Eye (tissue), 1 donor: ENCODE measurements at regions not wholly inside any gene's neighbourhood (a gene's known extent, or its start where the extent isn't known, plus 50 kb on each side); places are given as distances from the start of the nearest gene placed in this dataset.

Experiments
- DNase-seq: peaks from one replicate; pipeline ENCODE4 v3.0.0-alpha.2; 2015

DNA sequence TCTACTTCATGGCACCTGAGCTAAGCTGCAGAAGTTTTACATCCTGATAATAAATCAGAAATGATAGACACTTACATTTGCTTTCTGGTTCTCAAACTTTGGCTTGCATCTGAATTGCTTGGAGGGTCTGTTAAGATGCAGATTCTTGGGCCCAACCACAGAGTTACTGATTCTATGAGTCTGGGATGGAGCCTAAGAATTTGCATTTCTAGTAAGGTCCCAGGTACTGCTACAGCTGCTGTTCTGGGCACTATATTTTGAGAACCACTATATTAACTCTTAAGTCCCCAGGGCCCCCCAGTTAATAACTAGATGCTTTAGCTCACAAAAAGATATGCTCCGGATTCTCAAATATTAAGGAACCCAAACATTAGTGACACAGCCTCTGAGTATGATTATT, 69.8 kb upstream of the DAB2 start:
- no peak for DNase-seq

DNA sequence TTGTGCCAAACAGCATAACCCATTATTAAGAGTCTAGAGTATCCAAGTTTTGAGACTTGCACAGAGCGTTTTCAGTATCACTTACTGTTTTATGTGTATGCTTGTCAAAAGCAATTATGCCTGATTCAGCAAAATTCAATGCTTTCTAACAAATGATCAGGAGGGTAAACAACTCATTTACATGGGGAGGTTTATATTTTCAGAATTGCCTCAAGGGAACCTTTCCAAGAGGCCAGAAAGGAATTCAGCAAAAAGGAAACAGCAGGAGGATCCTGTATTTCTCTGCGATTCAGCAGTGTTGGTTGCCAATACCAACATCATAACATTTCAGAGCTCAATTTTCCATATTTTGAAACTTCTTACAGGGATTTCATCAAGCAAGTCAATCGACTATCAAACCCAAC, 69.3 kb upstream of the DAB2 start:
- peak; percentile 87 for DNase-seq

DNA sequence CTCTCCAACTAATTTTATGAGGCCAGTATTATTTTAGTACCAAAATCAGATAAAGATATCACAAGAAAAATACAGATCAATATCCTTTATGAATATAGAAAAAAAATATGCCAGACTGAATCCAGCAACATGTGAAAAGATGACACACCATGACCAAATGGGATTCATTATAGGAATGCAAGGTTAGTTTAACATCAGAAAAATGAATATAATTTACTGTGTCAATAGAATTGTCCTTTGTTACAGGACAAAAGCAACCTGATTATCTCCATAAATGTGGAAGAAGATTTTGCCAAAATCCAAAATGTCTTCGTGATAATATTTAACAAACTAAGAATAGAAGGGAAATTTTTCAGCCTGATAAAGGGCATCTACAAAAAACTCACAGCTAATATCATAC, 66.4 kb upstream of the DAB2 start:
- no peak for DNase-seq

DNA sequence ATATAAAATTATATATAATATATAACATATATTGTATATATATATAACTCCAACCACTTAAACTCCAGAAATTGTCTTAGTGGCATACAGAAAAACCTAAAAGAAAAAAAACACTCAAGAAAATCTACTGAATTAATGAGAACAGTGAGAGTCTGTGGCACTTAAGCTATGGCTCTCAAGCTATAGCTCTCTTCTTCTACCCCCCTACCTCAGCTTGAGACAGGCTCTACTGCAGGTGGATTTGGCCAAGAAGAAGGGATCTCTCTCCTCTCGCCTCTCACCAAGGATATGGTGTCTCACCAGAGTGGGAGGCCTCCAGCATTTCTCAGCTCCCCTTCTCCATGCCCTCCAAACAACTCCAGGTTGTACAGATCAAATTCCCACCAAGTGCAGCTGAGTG, 64.5 kb upstream of the DAB2 start:
- DNase-seq: no peak

DNA sequence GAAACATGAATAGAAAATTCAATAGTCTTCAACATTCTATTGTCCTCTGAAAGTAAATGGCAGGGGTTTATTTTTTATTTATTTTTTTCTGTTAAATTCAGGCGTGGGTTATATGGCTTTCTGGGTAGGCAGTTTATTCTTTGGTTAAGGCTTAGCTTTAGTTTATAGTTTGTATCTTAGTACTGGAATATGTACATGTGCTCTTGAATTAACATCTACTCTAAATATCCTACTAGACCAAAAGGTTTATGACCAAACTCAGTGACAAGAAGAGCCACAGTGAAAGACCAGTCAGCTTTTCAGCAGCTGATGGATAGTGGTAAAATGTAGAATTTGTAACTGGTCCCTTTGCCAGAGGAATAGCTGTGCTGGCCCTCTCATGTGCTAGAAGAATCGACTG, 62.0 kb upstream of the DAB2 start:
- no peak for DNase-seq

DNA sequence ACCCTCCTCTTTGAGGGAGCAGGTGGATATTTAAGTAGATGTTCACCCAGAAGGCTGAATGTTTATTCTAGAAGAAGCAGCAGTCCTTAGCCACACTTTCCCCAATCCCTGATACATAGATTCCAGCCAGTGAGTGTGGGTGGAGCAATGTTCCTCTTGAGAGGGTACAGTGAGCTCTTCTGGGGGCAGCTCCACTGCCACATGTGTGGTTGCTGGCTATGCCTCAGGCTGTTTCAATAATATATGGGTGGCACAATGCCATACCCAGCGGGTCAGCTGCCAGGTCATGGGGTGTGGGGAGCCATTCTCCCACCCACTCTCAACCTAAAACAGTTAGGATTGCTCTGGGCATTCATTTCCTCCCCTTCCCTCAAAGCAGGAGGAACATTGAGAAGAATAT, 61.6 kb upstream of the DAB2 start:
- DNase-seq: no peak

DNA sequence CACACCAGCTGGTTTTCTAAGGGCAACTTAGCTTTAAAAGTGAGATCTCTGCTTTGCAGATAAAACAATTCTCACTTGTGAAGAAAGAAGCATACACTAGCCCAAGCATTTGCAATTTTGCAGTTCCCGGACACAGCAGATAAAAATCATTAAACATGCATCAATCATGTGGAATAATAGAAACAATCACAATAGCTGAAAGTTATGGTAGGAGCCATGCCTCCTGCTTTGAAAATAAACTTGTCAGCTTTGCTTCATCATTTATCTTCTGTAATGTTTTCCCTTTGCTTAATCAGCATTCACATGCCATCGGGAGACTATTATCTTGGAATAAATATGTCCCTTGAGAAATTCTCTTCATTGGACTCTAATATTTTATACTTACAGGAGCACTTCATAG, 60.3 kb upstream of the DAB2 start:
- DNase-seq: no peak

DNA sequence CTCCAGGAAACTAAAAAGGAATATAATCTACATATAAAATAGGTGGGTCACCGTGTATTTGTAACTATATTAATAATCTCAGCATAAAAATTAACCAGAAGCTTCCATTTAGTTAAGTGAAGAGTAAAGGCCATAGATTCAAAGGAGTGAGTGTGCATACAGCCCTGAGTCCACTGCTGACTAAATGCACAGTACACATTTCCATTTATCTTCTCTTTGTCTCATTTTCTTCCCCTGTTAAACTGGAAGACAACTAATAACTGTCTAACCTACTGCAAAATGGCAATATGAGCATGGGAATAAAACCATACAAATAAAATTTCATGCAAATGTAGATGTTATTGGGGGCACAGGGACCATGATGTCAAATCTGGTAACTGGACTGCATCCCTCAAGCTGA, 59.9 kb upstream of the DAB2 start:
- no peak for DNase-seq

DNA sequence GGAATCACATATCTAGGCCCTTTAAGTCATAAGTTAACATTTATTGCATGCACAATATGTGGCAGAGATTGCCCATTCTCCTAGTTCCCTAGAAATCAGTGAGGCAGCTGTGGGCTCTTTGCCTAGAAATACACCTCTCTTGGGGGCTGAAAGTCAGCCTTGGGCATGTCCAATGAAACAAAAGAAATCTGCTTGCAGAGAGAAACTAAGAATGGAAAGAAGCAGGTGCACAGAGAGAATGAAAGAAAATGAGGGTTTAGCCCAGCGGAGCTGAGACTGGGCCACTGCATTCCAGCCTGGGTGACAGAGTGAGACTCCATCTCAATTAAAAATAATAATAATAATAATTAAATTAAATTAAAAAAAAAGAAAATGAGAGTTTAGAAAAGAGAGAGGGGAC, 57.3 kb upstream of the DAB2 start:
- DNase-seq: no peak

DNA sequence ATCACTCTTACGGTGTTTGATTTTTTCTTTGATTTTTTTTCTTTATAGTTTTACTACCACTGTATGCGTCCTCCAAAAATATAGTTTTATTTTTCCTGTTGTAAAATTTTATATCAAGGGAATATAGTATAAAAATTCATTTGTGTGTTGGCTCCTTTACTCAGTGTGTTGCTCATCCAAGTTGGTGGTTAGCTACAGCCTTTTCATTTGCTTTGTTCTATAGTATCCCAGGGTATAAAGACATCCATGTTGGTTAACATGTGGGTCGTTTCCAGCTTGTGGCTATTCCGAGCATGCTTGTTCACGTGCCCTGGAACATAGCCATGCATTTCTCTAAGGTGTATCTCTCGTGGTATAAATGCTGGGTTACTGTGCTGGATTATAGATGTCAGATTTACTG, 54.8 kb upstream of the DAB2 start:
- DNase-seq: no peak

DNA sequence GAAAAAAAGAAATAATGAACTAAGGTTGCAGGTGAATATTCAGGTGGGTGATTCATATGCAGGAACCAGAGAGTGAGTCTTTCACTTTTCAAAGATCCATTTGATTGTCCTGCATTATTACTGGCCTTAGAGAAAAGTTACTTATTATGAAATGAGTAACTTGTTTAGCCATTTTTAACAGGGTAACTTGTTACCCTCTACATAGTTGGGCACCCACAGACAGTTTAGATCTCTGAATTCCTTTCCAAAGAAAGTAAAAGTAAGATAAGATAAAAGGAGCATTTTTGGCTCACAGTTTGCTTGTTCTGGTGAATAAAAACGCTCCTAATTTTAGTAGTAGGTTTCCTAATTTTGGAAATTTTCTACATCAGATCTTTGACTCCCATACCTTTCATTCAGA, 54.1 kb upstream of the DAB2 start:
- no peak for DNase-seq

DNA sequence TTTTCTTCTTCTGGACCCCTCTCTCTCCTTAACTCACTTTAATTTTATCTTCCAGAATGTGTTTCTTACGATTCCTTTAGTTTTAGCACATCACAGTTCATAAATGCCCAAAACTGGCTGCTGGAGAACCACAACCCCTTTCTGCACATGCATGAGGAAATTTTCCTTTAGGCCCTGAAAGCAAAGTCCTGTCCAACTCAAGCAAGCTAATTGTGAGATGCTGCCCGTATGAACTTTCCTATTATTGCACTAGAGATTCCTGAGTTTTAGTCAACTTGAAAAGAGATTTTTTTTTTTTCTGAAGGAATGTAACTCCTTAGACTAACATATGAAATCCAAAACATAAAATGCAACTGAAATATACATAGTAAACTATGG, 52.1 kb upstream of the DAB2 start:
- DNase-seq: no peak

DNA sequence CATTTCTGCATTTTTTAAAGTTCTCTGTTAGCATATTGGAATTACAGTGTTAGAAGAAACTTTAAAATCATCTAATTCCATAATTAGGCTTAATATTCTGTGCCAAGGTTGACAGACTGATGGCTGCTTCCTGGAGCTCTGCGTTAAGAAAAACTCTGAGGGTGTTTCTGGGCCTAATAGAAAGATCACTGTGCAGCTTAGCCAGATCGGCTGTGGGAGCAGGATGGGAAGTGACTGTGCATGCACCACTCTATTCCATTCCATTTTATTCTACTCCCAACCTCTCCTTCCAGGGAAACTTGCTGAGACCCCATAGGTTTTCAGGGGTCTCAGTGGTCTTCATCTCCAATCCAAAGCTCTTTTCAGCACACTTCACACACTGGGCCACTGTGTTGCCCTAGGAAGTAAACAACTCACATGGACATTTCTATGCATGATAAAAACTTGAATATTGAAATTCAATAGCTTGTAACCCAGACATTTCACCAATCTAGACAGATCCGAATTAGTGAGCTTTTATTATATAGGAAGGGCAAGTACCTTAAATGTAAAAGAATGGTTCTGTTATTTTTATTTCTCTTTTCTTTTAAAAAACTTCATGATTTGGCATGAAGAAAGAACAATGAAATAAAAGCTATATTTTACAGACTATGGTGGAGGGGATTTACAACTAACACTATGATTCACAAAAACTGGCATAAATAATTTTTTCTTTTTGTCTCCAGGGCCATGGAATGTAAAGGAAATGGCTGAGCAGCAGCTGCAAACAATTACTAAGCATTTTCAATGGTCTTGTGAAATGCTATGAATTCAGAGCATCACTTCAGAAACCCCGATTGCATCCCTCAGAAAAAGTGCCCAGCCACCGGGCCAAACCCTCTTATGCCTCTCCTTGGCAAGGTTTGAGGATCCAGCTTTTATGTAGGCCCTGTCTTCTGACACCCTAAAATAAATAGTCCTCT, 51.4 kb upstream of the DAB2 start:
- peak; percentile 37 for DNase-seq

DNA sequence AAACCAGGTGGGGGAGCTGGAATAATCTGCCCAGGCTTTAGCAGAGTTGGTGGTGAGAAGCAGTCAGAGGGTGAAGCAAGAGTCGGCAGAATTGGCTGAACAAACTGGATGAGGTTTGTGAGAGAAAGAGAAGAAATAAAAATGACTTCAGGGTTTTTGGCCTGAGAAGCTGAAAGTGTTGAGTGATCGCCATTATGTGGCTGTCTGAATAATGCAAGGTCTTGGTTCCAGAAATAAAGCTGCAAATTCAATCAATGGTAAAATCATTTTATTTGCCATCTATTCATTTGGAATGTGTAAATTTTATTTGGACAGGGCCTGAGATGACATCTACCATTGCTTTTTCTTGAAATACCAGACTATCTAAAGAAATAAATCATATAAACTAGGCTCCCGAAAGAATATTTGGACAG, 50.4 kb upstream of the DAB2 start:
- DNase-seq: no peak
